ENCODE measurements at regions not wholly inside any gene's neighbourhood (a gene's known extent, or its start where the extent isn't known, plus 50 kb on each side); places are given as distances from the start of the nearest gene placed in this dataset.
"Not testable (repeated sequence)": the region's sequence is repeated elsewhere in the genome, so short reads cannot be mapped to it uniquely, and the experiment has no call there.

- no peak overlapping the region for H3K27ac ChIP-seq
- H2AFZ ChIP-seq = no peak overlapping the region
- no peaks in the 10 kb centered on the region for H3K4me1 ChIP-seq (ENCODE audit: insufficient read depth)
- no peak for DNase-seq (ENCODE audit: low spot score)
- H3K9me3 ChIP-seq (ENCODE audit: low read depth) = no peaks in the 10 kb centered on the region
- H4K20me1 ChIP-seq (ENCODE audit: insufficient read depth, poor library complexity, severe bottlenecking) = no peaks in the 10 kb centered on the region
- no peaks in the 10 kb centered on the region for H3K9me2 ChIP-seq (replicated peaks; ENCODE audit: insufficient read depth)
- 79% methylated on average over 2 of the region's 2 CpGs for WGBS (ENCODE audit: low lambda C conversion rate, missing lambda C conversion rate)
- no peaks in the 10 kb centered on the region for H3K79me2 ChIP-seq
- no peaks in the 10 kb centered on the region for H3K36me3 ChIP-seq (replicated peaks; ENCODE audit: insufficient read depth, low read depth)
- no peaks in the 10 kb centered on the region for H3K27me3 ChIP-seq
- H3K4me2 ChIP-seq = no peak overlapping the region
- H3K4me3 ChIP-seq = no peak overlapping the region
- no peak for TF ChIP-seq EZH2 (IDR thresholded peaks at IDR 0.05; ENCODE audit: borderline replicate concordance)
- TF ChIP-seq EZH2phosphoT487 (IDR thresholded peaks at IDR 0.05; ENCODE audit: low read depth, severe bottlenecking, unreplicated experiment) = no peak
- TF ChIP-seq CTCF (IDR thresholded peaks at IDR 0.05; ENCODE audit: poor library complexity) = no peak
These were observed 158.8 kb upstream of the MME start for GRCh38 chr3:154921351-154921750.

GRCh38 chr3:154919226-154919625, 160.9 kb upstream of the MME start:
- no peak overlapping the region for H2AFZ ChIP-seq
- TF ChIP-seq EZH2 (IDR thresholded peaks at IDR 0.05; ENCODE audit: borderline replicate concordance) = no peak
- TF ChIP-seq EZH2phosphoT487 (IDR thresholded peaks at IDR 0.05; ENCODE audit: low read depth, severe bottlenecking, unreplicated experiment) = no peak
- TF ChIP-seq CTCF (IDR thresholded peaks at IDR 0.05; ENCODE audit: poor library complexity) = no peak
- H3K36me3 ChIP-seq (replicated peaks; ENCODE audit: insufficient read depth, low read depth) = no peaks in the 10 kb centered on the region
- H3K27me3 ChIP-seq = no peaks in the 10 kb centered on the region
- no peaks in the 10 kb centered on the region for H3K9me2 ChIP-seq (replicated peaks; ENCODE audit: insufficient read depth)
- 88% methylated on average over 1 of the region's 1 CpG for WGBS (ENCODE audit: low lambda C conversion rate, missing lambda C conversion rate)
- H3K9me3 ChIP-seq (ENCODE audit: low read depth) = no peaks in the 10 kb centered on the region
- no peaks in the 10 kb centered on the region for H4K20me1 ChIP-seq (ENCODE audit: insufficient read depth, poor library complexity, severe bottlenecking)
- no peak overlapping the region for H3K4me2 ChIP-seq
- DNase-seq (ENCODE audit: low spot score) = no peak
- H3K79me2 ChIP-seq = no peaks in the 10 kb centered on the region
- no peaks in the 10 kb centered on the region for H3K4me1 ChIP-seq (ENCODE audit: insufficient read depth)
- H3K27ac ChIP-seq = no peak overlapping the region
- H3K4me3 ChIP-seq = no peak overlapping the region

- Histone ChIP-seq H3K27ac (no peak overlapping the region), H3K79me2 (no peaks in the 10 kb centered on the region), H2AFZ (no peak overlapping the region), H3K4me3 (no peak overlapping the region), H3K9me3 (ENCODE audit: low read depth) (no peaks in the 10 kb centered on the region), H3K27me3 (no peaks in the 10 kb centered on the region), H3K4me2 (no peak overlapping the region), H3K36me3 (replicated peaks; ENCODE audit: insufficient read depth, low read depth) (no peaks in the 10 kb centered on the region), H4K20me1 (ENCODE audit: insufficient read depth, poor library complexity, severe bottlenecking) (no peaks in the 10 kb centered on the region), H3K9me2 (replicated peaks; ENCODE audit: insufficient read depth) (no peaks in the 10 kb centered on the region), H3K4me1 (ENCODE audit: insufficient read depth) (no peaks in the 10 kb centered on the region)
- 32% methylated on average over 2 of the region's 2 CpGs for WGBS (ENCODE audit: low lambda C conversion rate, missing lambda C conversion rate)
- peak; percentile 37 for TF ChIP-seq CTCF (IDR thresholded peaks at IDR 0.05; ENCODE audit: poor library complexity)
- TF ChIP-seq EZH2phosphoT487 (IDR thresholded peaks at IDR 0.05; ENCODE audit: low read depth, severe bottlenecking, unreplicated experiment) = no peak
- DNase-seq (ENCODE audit: low spot score) = peak; percentile 13
These were observed 175.8 kb upstream of the MME start for GRCh38 chr3:154904328-154904727.

- H4K20me1 ChIP-seq (ENCODE audit: insufficient read depth, poor library complexity, severe bottlenecking); H3K9me2 ChIP-seq (replicated peaks; ENCODE audit: insufficient read depth); H3K4me2 ChIP-seq; H3K9me3 ChIP-seq (ENCODE audit: low read depth); H3K79me2 ChIP-seq; H3K27ac ChIP-seq; H3K36me3 ChIP-seq (replicated peaks; ENCODE audit: insufficient read depth, low read depth); H3K4me1 ChIP-seq (ENCODE audit: insufficient read depth); H3K27me3 ChIP-seq; DNase-seq (ENCODE audit: low spot score); H2AFZ ChIP-seq; H3K4me3 ChIP-seq: not testable (repeated sequence)
These were observed 177.6 kb upstream of the MME start for GRCh38 chr3:154902495-154902894.

Data from hepatocyte (in vitro differentiated cells).